ENCODE measurements at regions not wholly inside any gene's neighbourhood (a gene's known extent, or its start where the extent isn't known, plus 50 kb on each side); places are given as distances from the start of the nearest gene placed in this dataset.

DNA sequence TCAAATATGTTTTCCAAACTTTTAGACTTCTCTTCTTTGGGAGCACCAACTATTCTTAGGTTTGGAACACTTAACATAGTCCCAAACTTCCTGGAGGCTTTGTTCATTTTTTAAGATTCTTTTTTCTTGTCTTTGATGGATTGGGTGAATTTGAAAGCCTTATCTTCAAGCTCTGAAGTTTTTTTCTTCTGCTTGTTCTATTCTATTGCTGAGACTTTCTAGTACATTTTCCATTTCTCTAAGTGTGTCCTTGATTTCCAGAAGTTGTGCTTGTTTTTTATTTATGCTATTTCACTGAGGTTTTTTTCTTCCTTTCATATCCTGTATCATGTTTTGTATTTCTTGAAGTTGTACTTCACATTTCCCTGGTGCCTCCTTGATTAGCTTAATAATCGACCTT, 97.5 kb downstream of the PLSCR2 start:
- TF ChIP-seq, protein P1, sequence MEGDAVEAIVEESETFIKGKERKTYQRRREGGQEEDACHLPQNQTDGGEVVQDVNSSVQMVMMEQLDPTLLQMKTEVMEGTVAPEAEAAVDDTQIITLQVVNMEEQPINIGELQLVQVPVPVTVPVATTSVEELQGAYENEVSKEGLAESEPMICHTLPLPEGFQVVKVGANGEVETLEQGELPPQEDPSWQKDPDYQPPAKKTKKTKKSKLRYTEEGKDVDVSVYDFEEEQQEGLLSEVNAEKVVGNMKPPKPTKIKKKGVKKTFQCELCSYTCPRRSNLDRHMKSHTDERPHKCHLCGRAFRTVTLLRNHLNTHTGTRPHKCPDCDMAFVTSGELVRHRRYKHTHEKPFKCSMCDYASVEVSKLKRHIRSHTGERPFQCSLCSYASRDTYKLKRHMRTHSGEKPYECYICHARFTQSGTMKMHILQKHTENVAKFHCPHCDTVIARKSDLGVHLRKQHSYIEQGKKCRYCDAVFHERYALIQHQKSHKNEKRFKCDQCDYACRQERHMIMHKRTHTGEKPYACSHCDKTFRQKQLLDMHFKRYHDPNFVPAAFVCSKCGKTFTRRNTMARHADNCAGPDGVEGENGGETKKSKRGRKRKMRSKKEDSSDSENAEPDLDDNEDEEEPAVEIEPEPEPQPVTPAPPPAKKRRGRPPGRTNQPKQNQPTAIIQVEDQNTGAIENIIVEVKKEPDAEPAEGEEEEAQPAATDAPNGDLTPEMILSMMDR (IDR thresholded peaks at IDR 0.05): no peak
- TF ChIP-seq EZH2 (IDR thresholded peaks at IDR 0.05; ENCODE audit: borderline replicate concordance, insufficient read depth, low read depth, low read length, poor library complexity, severe bottlenecking): no peak

Measured in B cell (primary cell).